MM.1S (cell line): ENCODE measurements at regions not wholly inside any gene's neighbourhood (a gene's known extent, or its start where the extent isn't known, plus 50 kb on each side); places are given as distances from the start of the nearest gene placed in this dataset.

Source experiments
- EZH2 ChIP-seq: fragments of 300-600 bp; sonication (generic); optimal IDR thresholded peaks from 2 replicates; pipeline ENCODE3; 2017; ENCODE audit warnings: low read depth, mild to moderate bottlenecking, antibody characterized with exemption, low read length, mixed read lengths
- TF ChIP-seq, protein P1 (sequence below): fragments of 300-600 bp; sonication (generic); IDR thresholded peaks from 2 replicates; pipeline ENCODE4 v1.5.1; 2016; ENCODE audit warnings: antibody characterized with exemption, low read length, mixed read lengths

DNA sequence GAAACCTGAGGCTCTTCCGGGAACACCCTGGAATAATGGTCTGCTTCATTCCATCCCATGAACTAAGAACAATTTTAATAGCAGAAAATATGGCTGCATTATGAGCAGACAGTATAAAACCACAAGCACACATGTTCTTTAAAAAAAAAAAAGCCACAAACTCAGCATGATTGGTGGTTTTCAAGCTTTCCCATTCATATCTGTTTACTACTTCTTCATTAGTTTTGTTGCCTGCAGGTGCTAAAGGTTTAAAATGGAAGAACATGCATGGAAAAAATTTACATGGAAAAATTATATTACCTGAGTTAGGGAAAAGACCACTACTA, 137.9 kb upstream of the HES1 start:
- TF ChIP-seq, protein P1, sequence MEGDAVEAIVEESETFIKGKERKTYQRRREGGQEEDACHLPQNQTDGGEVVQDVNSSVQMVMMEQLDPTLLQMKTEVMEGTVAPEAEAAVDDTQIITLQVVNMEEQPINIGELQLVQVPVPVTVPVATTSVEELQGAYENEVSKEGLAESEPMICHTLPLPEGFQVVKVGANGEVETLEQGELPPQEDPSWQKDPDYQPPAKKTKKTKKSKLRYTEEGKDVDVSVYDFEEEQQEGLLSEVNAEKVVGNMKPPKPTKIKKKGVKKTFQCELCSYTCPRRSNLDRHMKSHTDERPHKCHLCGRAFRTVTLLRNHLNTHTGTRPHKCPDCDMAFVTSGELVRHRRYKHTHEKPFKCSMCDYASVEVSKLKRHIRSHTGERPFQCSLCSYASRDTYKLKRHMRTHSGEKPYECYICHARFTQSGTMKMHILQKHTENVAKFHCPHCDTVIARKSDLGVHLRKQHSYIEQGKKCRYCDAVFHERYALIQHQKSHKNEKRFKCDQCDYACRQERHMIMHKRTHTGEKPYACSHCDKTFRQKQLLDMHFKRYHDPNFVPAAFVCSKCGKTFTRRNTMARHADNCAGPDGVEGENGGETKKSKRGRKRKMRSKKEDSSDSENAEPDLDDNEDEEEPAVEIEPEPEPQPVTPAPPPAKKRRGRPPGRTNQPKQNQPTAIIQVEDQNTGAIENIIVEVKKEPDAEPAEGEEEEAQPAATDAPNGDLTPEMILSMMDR: no peak
- no peak for TF ChIP-seq EZH2
